ENCODE measurements at regions not wholly inside any gene's neighbourhood (a gene's known extent, or its start where the extent isn't known, plus 50 kb on each side); places are given as distances from the start of the nearest gene placed in this dataset.

DNA sequence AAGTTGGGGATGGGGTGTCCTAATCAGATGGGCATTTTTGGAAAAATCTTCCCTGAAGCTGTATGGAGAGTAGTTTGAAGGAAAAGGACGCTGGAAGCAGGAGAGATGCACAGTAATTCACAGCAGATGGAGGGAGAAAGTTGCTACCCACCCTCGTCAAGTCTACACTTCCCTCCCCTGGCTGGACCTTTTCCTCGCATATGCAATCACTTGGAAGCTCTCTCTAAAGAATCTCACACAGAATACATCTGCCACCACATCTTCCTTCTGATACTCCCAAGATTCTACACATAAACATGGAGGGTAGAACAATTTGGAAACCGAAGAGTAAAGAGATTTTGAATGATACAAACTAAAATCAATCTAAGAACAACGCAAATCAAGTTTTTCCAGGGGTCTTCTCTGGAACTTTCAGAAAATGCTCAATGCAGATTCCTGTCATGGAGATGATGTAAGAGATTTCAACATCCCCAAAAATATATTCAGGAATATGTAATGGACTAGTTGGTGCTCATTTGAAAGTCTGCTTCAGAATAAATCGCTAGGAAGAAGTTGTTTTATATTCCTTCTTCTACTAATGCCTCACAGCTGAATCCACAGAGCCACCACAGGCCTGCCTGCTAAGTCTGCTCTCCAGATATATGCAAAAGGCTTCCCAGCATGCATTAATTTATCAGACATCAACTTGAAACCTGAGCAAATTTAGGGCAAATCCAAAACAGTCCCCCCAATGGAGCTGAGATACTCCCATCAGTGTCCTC, 291.5 kb downstream of the LRATD1 start:
- DNase-seq = no peak
- H3K36me3 ChIP-seq = no peaks in the 10 kb centered on the region
- H3K4me3 ChIP-seq (replicated peaks in 1 of 3) = no peak overlapping the region
- H3K27me3 ChIP-seq = no peaks in the 10 kb centered on the region
- H3K4me1 ChIP-seq = no peaks in the 10 kb centered on the region
- 78 to 82% methylated on average over 6 of the region's 6 CpGs for WGBS, 2 donors
- H3K9me3 ChIP-seq = no peaks in the 10 kb centered on the region
- intact Hi-C loops (cut with DNase I) = no loop called here
- H3K27ac ChIP-seq = no peak overlapping the region
- no peak for TF ChIP-seq CTCF (IDR thresholded peaks at IDR 0.05)
- no peak for TF ChIP-seq POLR2A (IDR thresholded peaks at IDR 0.05)

- no peak overlapping the region for H3K27ac ChIP-seq
- no peaks in the 10 kb centered on the region for H3K9me3 ChIP-seq
- H3K27me3 ChIP-seq = no peaks in the 10 kb centered on the region
- intact Hi-C loops (cut with DNase I) = no loop called here
- H3K36me3 ChIP-seq = no peaks in the 10 kb centered on the region
- no peak for TF ChIP-seq CTCF (IDR thresholded peaks at IDR 0.05)
- no peak for TF ChIP-seq POLR2A (IDR thresholded peaks at IDR 0.05)
- WGBS, 2 donors = 88 to 91% methylated on average over 3 of the region's 3 CpGs
- no peak for DNase-seq
- no peak overlapping the region for H3K4me3 ChIP-seq (replicated peaks in 1 of 3)
- H3K4me1 ChIP-seq = no peaks in the 10 kb centered on the region
These were observed 293.0 kb downstream of the LRATD1 start for GRCh38 chr2:14925471-14925870.

- WGBS, 2 donors = 78 to 83% methylated on average over 5 of the region's 5 CpGs
- intact Hi-C loops (cut with DNase I) = no loop called here
- Histone ChIP-seq H3K36me3 (no peaks in the 10 kb centered on the region), H3K27ac (no peak overlapping the region), H3K9me3 (no peaks in the 10 kb centered on the region), H3K4me1 (no peaks in the 10 kb centered on the region), H3K27me3 (no peaks in the 10 kb centered on the region), H3K4me3 (replicated peaks in 1 of 3) (no peak overlapping the region)
- TF ChIP-seq POLR2A (IDR thresholded peaks at IDR 0.05) (no peak), CTCF (IDR thresholded peaks at IDR 0.05) (no peak)
- no peak for DNase-seq
These were observed 294.6 kb downstream of the LRATD1 start for GRCh38 chr2:14927021-14927564.

- Histone ChIP-seq H3K9me3 (no peaks in the 10 kb centered on the region), H3K36me3 (no peaks in the 10 kb centered on the region), H3K27ac (no peak overlapping the region), H3K4me1 (no peaks in the 10 kb centered on the region), H3K27me3 (no peaks in the 10 kb centered on the region), H3K4me3 (replicated peaks in 1 of 3) (no peak overlapping the region)
- 65 to 66% methylated on average over 1 of the region's 1 CpG for WGBS, 2 donors
- DNase-seq = no peak
- intact Hi-C loops (cut with DNase I) = no loop called here
- TF ChIP-seq POLR2A (IDR thresholded peaks at IDR 0.05) = no peak
- TF ChIP-seq CTCF (IDR thresholded peaks at IDR 0.05) = no peak
These were observed 295.5 kb downstream of the LRATD1 start for GRCh38 chr2:14928056-14928455.

DNA sequence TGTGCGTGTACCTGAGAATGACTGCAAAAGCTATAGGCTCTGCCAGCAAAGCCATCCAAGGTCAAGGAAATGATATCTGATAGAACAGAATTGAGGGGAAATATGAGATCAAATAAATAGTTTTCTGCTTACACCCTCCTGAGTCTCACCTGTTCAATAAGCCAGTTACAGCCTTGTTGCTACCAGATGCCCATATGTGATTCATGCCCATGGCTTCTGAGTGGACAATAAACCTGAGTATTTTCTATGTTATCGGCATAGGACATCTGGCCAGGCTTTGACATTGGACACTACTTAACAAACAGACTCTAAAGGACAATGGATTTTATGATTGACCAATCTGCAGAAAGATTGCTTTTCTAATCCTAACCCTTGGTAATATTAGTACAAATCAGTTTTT, 297.9 kb downstream of the LRATD1 start:
- intact Hi-C loops (cut with DNase I) = no loop called here
- no peaks in the 10 kb centered on the region for H3K4me1 ChIP-seq
- no peak overlapping the region for H3K4me3 ChIP-seq (replicated peaks in 1 of 3)
- H3K27ac ChIP-seq = no peak overlapping the region
- H3K27me3 ChIP-seq = no peaks in the 10 kb centered on the region
- H3K36me3 ChIP-seq = no peaks in the 10 kb centered on the region
- DNase-seq = no peak
- H3K9me3 ChIP-seq = no peaks in the 10 kb centered on the region
- TF ChIP-seq CTCF (IDR thresholded peaks at IDR 0.05) (no peak), POLR2A (IDR thresholded peaks at IDR 0.05) (no peak)
- WGBS, 2 donors = 96 to 99% methylated on average over 2 of the region's 2 CpGs
